ENCODE measurements at regions not wholly inside any gene's neighbourhood (a gene's known extent, or its start where the extent isn't known, plus 50 kb on each side); places are given as distances from the start of the nearest gene placed in this dataset.

- no peak overlapping the region for H3K4me3 ChIP-seq
- ATAC-seq (no peak), DNase-seq (no peak)
- 74 to 81% methylated on average over 4 of the region's 4 CpGs for WGBS, 2 donors
- intact Hi-C loops (cut with DNase I) = no loop called here
- no peak overlapping the region for H3K27ac ChIP-seq
- TF ChIP-seq POLR2A (IDR thresholded peaks at IDR 0.05) (no peak), CTCF (IDR thresholded peaks at IDR 0.05) (no peak)
- H3K36me3 ChIP-seq (replicated peaks in 1 of 2; ENCODE audit: insufficient read depth in 1 of 2, low read depth in 2 of 2) = no peaks in the 10 kb centered on the region
- H3K27me3 ChIP-seq = no peaks in the 10 kb centered on the region
- no peaks in the 10 kb centered on the region for H3K9me3 ChIP-seq
- no peaks in the 10 kb centered on the region for H3K4me1 ChIP-seq
Observed at GRCh38 chr2:180062178-180062577, 55.1 kb upstream of the CWC22 start.

- DNase-seq (no peak), ATAC-seq (no peak)
- Histone ChIP-seq H3K27me3 (no peaks in the 10 kb centered on the region), H3K36me3 (replicated peaks in 1 of 2; ENCODE audit: insufficient read depth in 1 of 2, low read depth in 2 of 2) (no peaks in the 10 kb centered on the region), H3K4me3 (no peak overlapping the region), H3K27ac (no peak overlapping the region), H3K9me3 (no peaks in the 10 kb centered on the region), H3K4me1 (no peaks in the 10 kb centered on the region)
- intact Hi-C loops (cut with DNase I) = no loop called here
- WGBS, 2 donors = 63 to 65% methylated on average over 3 of the region's 3 CpGs
- TF ChIP-seq CTCF (IDR thresholded peaks at IDR 0.05) (no peak), POLR2A (IDR thresholded peaks at IDR 0.05) (no peak)
Observed at GRCh38 chr2:180061546-180061945, 54.4 kb upstream of the CWC22 start.

GRCh38 chr2:180061085-180061484, 54.0 kb upstream of the CWC22 start:
- Histone ChIP-seq H3K36me3 (replicated peaks in 1 of 2; ENCODE audit: insufficient read depth in 1 of 2, low read depth in 2 of 2) (no peaks in the 10 kb centered on the region), H3K4me3 (no peak overlapping the region), H3K9me3 (no peaks in the 10 kb centered on the region), H3K27me3 (no peaks in the 10 kb centered on the region), H3K27ac (no peak overlapping the region), H3K4me1 (no peaks in the 10 kb centered on the region)
- DNase-seq (no peak), ATAC-seq (no peak)
- intact Hi-C loops (cut with DNase I) = no loop called here
- 73 to 77% methylated on average over 11 of the region's 11 CpGs for WGBS, 2 donors
- TF ChIP-seq POLR2A (IDR thresholded peaks at IDR 0.05) (no peak), CTCF (IDR thresholded peaks at IDR 0.05) (no peak)

GRCh38 chr2:180058993-180059392, 51.9 kb upstream of the CWC22 start:
- no peaks in the 10 kb centered on the region for H3K36me3 ChIP-seq (replicated peaks in 1 of 2; ENCODE audit: insufficient read depth in 1 of 2, low read depth in 2 of 2)
- ATAC-seq (no peak), DNase-seq (no peak)
- intact Hi-C loops (cut with DNase I) = no loop called here
- no peaks in the 10 kb centered on the region for H3K9me3 ChIP-seq
- no peaks in the 10 kb centered on the region for H3K27me3 ChIP-seq
- no peak overlapping the region for H3K4me3 ChIP-seq
- whole genome bisulfite sequencing, 2 donors = 80 to 84% methylated on average over 4 of the region's 4 CpGs
- H3K4me1 ChIP-seq = no peaks in the 10 kb centered on the region
- TF ChIP-seq POLR2A (IDR thresholded peaks at IDR 0.05) (no peak), CTCF (IDR thresholded peaks at IDR 0.05) (no peak)
- H3K27ac ChIP-seq = no peak overlapping the region

GRCh38 chr2:180057706-180058412, 50.8 kb upstream of the CWC22 start:
- no peaks in the 10 kb centered on the region for H3K4me1 ChIP-seq
- H3K4me3 ChIP-seq = no peak overlapping the region
- WGBS, 2 donors = 44 to 45% methylated on average over 10 of the region's 10 CpGs
- TF ChIP-seq POLR2A (IDR thresholded peaks at IDR 0.05) (no peak), CTCF (IDR thresholded peaks at IDR 0.05) (no peak)
- no peak for ATAC-seq
- no peak for DNase-seq
- H3K27me3 ChIP-seq = no peaks in the 10 kb centered on the region
- intact Hi-C loops (cut with DNase I) = no loop called here
- no peaks in the 10 kb centered on the region for H3K9me3 ChIP-seq
- no peak overlapping the region for H3K27ac ChIP-seq
- H3K36me3 ChIP-seq (replicated peaks in 1 of 2; ENCODE audit: insufficient read depth in 1 of 2, low read depth in 2 of 2) = no peaks in the 10 kb centered on the region
